ENCODE measurements at regions not wholly inside any gene's neighbourhood (a gene's known extent, or its start where the extent isn't known, plus 50 kb on each side); places are given as distances from the start of the nearest gene placed in this dataset.

DNA sequence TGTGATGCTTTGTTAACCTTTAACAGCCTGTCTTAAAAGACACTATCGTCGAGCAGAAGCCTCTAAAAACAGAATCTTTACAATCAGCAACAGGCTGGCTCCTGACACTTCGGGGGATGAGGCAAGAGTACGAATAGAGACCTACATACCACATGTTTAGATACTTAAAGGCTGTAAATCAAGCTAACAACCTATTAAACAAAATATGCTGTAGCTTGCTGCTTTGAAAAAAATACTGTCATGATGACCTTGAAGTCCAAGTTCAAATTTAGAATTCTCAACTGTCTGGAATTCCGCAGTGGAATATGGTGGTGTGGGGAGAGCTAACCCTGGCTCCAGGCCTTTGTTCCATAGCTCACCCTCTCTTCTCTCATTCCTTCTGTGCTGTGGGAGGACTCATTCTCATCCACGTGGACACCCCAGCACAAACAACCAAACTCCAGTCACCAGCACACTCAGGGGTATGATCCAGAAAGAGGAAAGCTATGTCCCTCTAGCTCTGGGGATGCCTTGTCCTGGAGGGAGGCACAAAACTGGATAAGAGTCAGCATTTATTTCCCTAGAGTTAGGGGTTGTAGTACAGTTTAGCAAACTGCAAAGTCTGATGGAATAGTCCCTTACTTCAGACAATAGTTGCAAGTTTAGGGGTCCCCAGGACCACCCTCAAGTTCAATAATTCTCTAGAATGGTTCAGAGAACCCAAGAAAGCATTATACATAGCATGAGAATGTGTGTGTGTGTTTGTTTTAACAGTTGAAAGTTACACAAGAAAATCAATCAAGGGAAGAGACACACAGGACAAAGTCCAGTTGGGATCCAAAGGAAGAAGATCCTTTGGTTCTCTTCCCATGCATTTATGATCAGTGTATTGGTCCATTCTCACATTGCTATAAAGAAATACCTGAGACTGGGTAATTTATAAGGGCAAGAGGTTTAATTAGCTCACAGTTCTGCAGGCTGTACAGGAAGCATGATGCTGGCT lies 196.1 kb upstream of the SVIL start:
- Histone ChIP-seq H3K4me3 (replicated peaks in 1 of 3; ENCODE audit: insufficient read depth in 1 of 3, low read depth in 1 of 3, low read length in 3 of 3) (no peak overlapping the region), H3K27ac (ENCODE audit: insufficient read depth, low read depth, low read length) (no peak overlapping the region), H2AFZ (ENCODE audit: low read depth, low read length) (no peak overlapping the region), H3K9me1 (replicated peaks; ENCODE audit: control insufficient read depth, extremely low read depth, insufficient read depth, low read length) (no peaks in the 10 kb centered on the region), H3K4me2 (ENCODE audit: insufficient read depth, low read length) (no peak overlapping the region), H3K4me1 (ENCODE audit: control insufficient read depth, extremely low read depth, insufficient read depth, low read length) (peaks cover 13% of the 10 kb centered on the region), H3K36me3 (ENCODE audit: control insufficient read depth in 2 of 2, extremely low read depth in 1 of 2, insufficient read depth in 2 of 2, low read length in 2 of 2) (no peaks in the 10 kb centered on the region), H3K9ac (replicated peaks; ENCODE audit: extremely low read depth, insufficient read depth, low read length) (no peak overlapping the region), H3K27me3 (ENCODE audit: control insufficient read depth in 2 of 2, insufficient read depth in 2 of 2, low read length in 2 of 2) (no peaks in the 10 kb centered on the region), H3K9me3 (replicated peaks; ENCODE audit: control insufficient read depth, insufficient read depth, low read length) (no peaks in the 10 kb centered on the region), H4K20me1 (replicated peaks; ENCODE audit: control insufficient read depth, extremely low read depth, insufficient read depth, low read length) (no peaks in the 10 kb centered on the region), H3K79me2 (ENCODE audit: control insufficient read depth, insufficient read depth, low read length) (no peaks in the 10 kb centered on the region)
- DNase-seq (ENCODE audit: low read depth, low spot score) (no peak), FAIRE-seq (no peak)
- BruUV-seq (replicated peaks): no TSS peak
- CTCF ChIA-PET: no interaction called here
- no peak for TF ChIP-seq MYC (IDR thresholded peaks at IDR 0.05; ENCODE audit: low read depth, low read length)
- no peak for TF ChIP-seq FOS (IDR thresholded peaks at IDR 0.05; ENCODE audit: borderline replicate concordance, insufficient read depth, low read length)
- no peak for TF ChIP-seq GATA2 (IDR thresholded peaks at IDR 0.05; ENCODE audit: insufficient read depth, insufficient read length, low read depth, low read length)
- TF ChIP-seq JUN (IDR thresholded peaks at IDR 0.05; ENCODE audit: borderline replicate concordance, insufficient read depth, insufficient read length, low read depth): no peak
- TF ChIP-seq, protein P1, sequence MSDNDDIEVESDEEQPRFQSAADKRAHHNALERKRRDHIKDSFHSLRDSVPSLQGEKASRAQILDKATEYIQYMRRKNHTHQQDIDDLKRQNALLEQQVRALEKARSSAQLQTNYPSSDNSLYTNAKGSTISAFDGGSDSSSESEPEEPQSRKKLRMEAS (IDR thresholded peaks at IDR 0.05; ENCODE audit: insufficient read depth, insufficient read length): no peak
- TF ChIP-seq POLR2A (IDR thresholded peaks at IDR 0.05; ENCODE audit: low read depth, low read length): no peak
- intact Hi-C loops (cut with micrococcal nuclease) (no loop called here), dilution Hi-C loops (cut with MboI; ENCODE audit: extremely low pct_ligation_motif_present, low sequenced_read_pairs) (no loop called here)
- POLR2A ChIA-PET: no interaction called here

DNA sequence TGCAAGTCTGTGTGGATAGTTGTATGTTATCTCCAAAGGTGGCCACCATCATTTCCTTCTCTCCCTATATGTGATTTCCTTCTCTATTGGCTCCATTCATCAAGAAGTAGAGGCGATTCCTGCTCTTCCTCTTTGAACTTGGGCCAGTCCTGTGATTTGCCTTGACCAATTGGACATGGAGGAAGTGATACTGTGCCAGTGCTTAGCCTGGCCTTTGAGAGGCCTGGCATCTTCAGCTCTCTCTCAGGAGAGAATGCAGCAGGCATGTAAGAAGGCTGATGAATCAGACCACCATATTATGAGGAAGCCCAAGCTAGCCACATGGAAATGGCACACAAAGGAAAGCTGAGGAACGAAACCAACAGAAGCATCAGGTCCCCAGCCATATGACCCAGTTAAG lies 195.0 kb upstream of the SVIL start:
- no peaks in the 10 kb centered on the region for H3K27me3 ChIP-seq (ENCODE audit: control insufficient read depth in 2 of 2, insufficient read depth in 2 of 2, low read length in 2 of 2)
- H3K4me3 ChIP-seq (replicated peaks in 1 of 3; ENCODE audit: insufficient read depth in 1 of 3, low read depth in 1 of 3, low read length in 3 of 3): no peak overlapping the region
- H3K79me2 ChIP-seq (ENCODE audit: control insufficient read depth, insufficient read depth, low read length): no peaks in the 10 kb centered on the region
- H3K9ac ChIP-seq (replicated peaks; ENCODE audit: extremely low read depth, insufficient read depth, low read length): no peak overlapping the region
- H3K9me1 ChIP-seq (replicated peaks; ENCODE audit: control insufficient read depth, extremely low read depth, insufficient read depth, low read length): no peaks in the 10 kb centered on the region
- H3K4me2 ChIP-seq (ENCODE audit: insufficient read depth, low read length): no peak overlapping the region
- H4K20me1 ChIP-seq (replicated peaks; ENCODE audit: control insufficient read depth, extremely low read depth, insufficient read depth, low read length): no peaks in the 10 kb centered on the region
- no peak for FAIRE-seq
- H2AFZ ChIP-seq (ENCODE audit: low read depth, low read length): no peak overlapping the region
- H3K9me3 ChIP-seq (replicated peaks; ENCODE audit: control insufficient read depth, insufficient read depth, low read length): no peaks in the 10 kb centered on the region
- CTCF ChIA-PET: no interaction called here
- TF ChIP-seq JUN (IDR thresholded peaks at IDR 0.05; ENCODE audit: borderline replicate concordance, insufficient read depth, insufficient read length, low read depth) (no peak), MYC (IDR thresholded peaks at IDR 0.05; ENCODE audit: low read depth, low read length) (no peak), FOS (IDR thresholded peaks at IDR 0.05; ENCODE audit: borderline replicate concordance, insufficient read depth, low read length) (no peak), POLR2A (IDR thresholded peaks at IDR 0.05; ENCODE audit: low read depth, low read length) (no peak), POLR2AphosphoS5 (IDR thresholded peaks at IDR 0.05; ENCODE audit: insufficient read depth, low read depth, low read length) (no peak), EZH2 (IDR thresholded peaks at IDR 0.05; ENCODE audit: borderline replicate concordance, low read depth, low read length, severe bottlenecking) (no peak), CTCF (IDR thresholded peaks at IDR 0.05; ENCODE audit: extremely low read depth in 1 of 2, insufficient read depth in 1 of 2, low read depth in 1 of 2, low read length in 2 of 2) (no peak), GATA2 (IDR thresholded peaks at IDR 0.05; ENCODE audit: insufficient read depth, insufficient read length, low read depth, low read length) (no peak)
- TF ChIP-seq, protein P1 (IDR thresholded peaks at IDR 0.05; ENCODE audit: insufficient read depth, insufficient read length): no peak
- POLR2A ChIA-PET: no interaction called here
- dilution Hi-C loops (cut with MboI; ENCODE audit: extremely low pct_ligation_motif_present, low sequenced_read_pairs) (no loop called here), intact Hi-C loops (cut with micrococcal nuclease) (no loop called here)
- H3K27ac ChIP-seq (ENCODE audit: insufficient read depth, low read depth, low read length): no peak overlapping the region
- peaks cover 13% of the 10 kb centered on the region for H3K4me1 ChIP-seq (ENCODE audit: control insufficient read depth, extremely low read depth, insufficient read depth, low read length)
- BruUV-seq (replicated peaks): no TSS peak
- no peak for DNase-seq (ENCODE audit: low read depth, low spot score)
- H3K36me3 ChIP-seq (ENCODE audit: control insufficient read depth in 2 of 2, extremely low read depth in 1 of 2, insufficient read depth in 2 of 2, low read length in 2 of 2): no peaks in the 10 kb centered on the region

Data from endothelial cell of umbilical vein (primary cell).